ENCODE measurements at regions not wholly inside any gene's neighbourhood (a gene's known extent, or its start where the extent isn't known, plus 50 kb on each side); places are given as distances from the start of the nearest gene placed in this dataset.
A peak's percentile ranks its signal among the peaks of the same experiment; 100 is the strongest.

- TF ChIP-seq, protein P1, sequence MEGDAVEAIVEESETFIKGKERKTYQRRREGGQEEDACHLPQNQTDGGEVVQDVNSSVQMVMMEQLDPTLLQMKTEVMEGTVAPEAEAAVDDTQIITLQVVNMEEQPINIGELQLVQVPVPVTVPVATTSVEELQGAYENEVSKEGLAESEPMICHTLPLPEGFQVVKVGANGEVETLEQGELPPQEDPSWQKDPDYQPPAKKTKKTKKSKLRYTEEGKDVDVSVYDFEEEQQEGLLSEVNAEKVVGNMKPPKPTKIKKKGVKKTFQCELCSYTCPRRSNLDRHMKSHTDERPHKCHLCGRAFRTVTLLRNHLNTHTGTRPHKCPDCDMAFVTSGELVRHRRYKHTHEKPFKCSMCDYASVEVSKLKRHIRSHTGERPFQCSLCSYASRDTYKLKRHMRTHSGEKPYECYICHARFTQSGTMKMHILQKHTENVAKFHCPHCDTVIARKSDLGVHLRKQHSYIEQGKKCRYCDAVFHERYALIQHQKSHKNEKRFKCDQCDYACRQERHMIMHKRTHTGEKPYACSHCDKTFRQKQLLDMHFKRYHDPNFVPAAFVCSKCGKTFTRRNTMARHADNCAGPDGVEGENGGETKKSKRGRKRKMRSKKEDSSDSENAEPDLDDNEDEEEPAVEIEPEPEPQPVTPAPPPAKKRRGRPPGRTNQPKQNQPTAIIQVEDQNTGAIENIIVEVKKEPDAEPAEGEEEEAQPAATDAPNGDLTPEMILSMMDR (IDR thresholded peaks at IDR 0.05; ENCODE audit: low read depth, low read length): no peak
- H3K9me3 ChIP-seq (ENCODE audit: severe bottlenecking): peaks cover 3% of the 10 kb centered on the region
- H3K36me3 ChIP-seq: no peaks in the 10 kb centered on the region
Observed at GRCh38 chr15:88312941-88313579, 56.5 kb upstream of the NTRK3 start.

DNA sequence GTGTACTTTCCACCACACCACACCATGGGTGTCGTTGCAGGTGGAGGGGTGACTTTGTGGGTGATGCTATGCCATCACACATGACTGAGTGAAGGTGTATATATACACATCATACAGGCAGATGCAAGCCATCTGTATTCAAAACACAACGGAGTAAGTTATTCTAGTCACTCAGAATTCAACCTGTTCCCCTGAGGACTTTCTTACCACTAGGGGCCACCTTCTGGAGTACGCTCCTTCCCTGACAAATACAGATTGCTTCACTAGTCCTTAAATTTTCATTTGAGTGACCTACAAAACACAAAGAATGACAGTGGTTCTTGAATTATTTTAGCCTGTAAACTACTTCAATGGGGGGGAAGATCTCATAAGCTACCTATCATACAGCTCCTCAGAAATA, 52.8 kb upstream of the NTRK3 start:
- TF ChIP-seq, protein P1 (IDR thresholded peaks at IDR 0.05; ENCODE audit: low read depth, low read length): 0 out of 2 replicates have a peak, but pooled peaks have one; percentile 25
- no peak for DNase-seq
- no peak overlapping the region for H3K27ac ChIP-seq
- H3K4me3 ChIP-seq (ENCODE audit: low read depth, low read length): no peak overlapping the region
- no peaks in the 10 kb centered on the region for H3K27me3 ChIP-seq (ENCODE audit: insufficient read depth, low read depth, severe bottlenecking)
- peaks cover 2% of the 10 kb centered on the region for H3K9me3 ChIP-seq (ENCODE audit: severe bottlenecking)
- no peaks in the 10 kb centered on the region for H3K36me3 ChIP-seq

More at GRCh38 chr15:88312941-88313579, 56.5 kb upstream of the NTRK3 start:
- Histone ChIP-seq H3K27me3 (ENCODE audit: insufficient read depth, low read depth, severe bottlenecking) (no peaks in the 10 kb centered on the region), H3K27ac (no peak overlapping the region), H3K4me3 (ENCODE audit: low read depth, low read length) (no peak overlapping the region)
- no peak for DNase-seq

- Histone ChIP-seq H3K9me3 (ENCODE audit: severe bottlenecking) (no peaks in the 10 kb centered on the region), H3K27ac (no peak overlapping the region), H3K4me3 (ENCODE audit: low read depth, low read length) (no peak overlapping the region), H3K36me3 (no peaks in the 10 kb centered on the region), H3K27me3 (ENCODE audit: insufficient read depth, low read depth, severe bottlenecking) (no peaks in the 10 kb centered on the region)
- DNase-seq: no peak
- TF ChIP-seq, protein P1 (IDR thresholded peaks at IDR 0.05; ENCODE audit: low read depth, low read length): no peak
Observed at GRCh38 chr15:88307344-88307743, 50.8 kb upstream of the NTRK3 start.
